Sciatic nerve (tissue), 2 donors: ENCODE measurements at regions not wholly inside any gene's neighbourhood (a gene's known extent, or its start where the extent isn't known, plus 50 kb on each side); places are given as distances from the start of the nearest gene placed in this dataset.

Experiments used
- ATAC-seq: fragments of 200-7000 bp; cut with Tn5 transposase; one replicate; pipeline ENCODE4 v1.9.1; 2020; ENCODE audit warnings: mild to moderate bottlenecking, moderate library complexity
- DNase-seq: peaks from one replicate; pipeline ENCODE4 v3.0.0-alpha.2; 2020; ENCODE audit warnings: low spot score
- intact Hi-C: fragments of 100-400 bp; cut with DNase I; formaldehyde crosslinking; loops from one replicate; pipeline ENCODE4 v1.14.2; 2022
- donor health status: DM: no; HTN: no; CAD: no.
- donor health status: DM: no; HTN: no; CAD: no.

- no peak for DNase-seq
- intact Hi-C loops, result no loop called here
These were observed 78.1 kb downstream of the CXCL12 start for GRCh38 chr10:44306762-44307161.

GRCh38 chr10:44306147-44306710, 78.7 kb downstream of the CXCL12 start:
- intact Hi-C loops, result no loop called here
- ATAC-seq (no peak), DNase-seq (no peak)

More at GRCh38 chr10:44306762-44307161, 78.1 kb downstream of the CXCL12 start:
- no peak for ATAC-seq

- no peak for ATAC-seq
- intact Hi-C loops, result no loop called here
These were observed 83.0 kb downstream of the CXCL12 start for GRCh38 chr10:44301781-44302355.

DNA sequence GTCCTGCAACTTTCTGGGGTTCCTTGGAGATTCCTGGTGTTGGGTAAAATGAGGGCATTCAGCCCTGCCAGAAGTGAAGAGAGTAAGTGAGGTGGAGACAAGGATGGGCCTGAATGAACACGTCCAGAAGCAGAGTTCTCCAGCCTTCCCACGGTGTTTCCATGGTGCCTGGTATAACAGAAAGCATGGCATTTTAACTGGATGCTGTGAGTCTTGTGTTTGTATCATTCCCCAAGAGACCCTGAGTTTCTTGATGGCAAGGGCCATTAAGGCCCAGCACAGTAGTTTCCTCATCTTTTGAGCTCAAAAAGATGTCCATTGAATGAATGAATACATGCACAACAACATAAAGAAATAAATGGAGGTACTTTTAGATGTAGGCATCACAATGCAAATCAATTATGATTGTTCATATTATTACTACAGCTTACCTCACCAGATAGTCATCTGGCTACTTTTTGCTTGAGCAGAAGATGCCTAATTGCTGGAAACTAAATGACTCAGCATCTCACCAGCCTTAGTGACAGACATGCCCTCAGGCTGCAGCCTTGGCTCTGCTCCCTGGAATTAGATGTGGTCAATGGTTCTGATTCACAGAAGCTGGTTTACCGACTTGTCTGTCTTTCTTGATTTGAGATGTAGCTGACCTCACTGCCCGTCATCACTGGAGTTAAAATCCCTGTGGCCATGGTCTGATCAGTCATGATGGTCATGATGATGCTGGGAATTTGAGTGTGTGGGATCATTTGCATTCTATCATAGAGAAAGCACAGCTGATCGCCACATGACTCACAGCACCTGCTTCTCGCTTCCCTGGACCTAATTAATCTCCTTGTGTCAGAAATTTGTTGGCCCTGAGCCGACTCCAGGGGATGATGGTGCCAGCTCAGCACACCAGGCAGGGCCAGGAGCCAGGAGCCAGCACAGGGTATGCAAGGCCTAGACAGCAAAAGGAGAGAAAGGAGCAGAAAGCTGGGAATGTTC, 83.9 kb downstream of the CXCL12 start:
- intact Hi-C loops, result no loop called here
- ATAC-seq (no peak), DNase-seq (no peak)

More at GRCh38 chr10:44301781-44302355, 83.0 kb downstream of the CXCL12 start:
- DNase-seq, result no peak

DNA sequence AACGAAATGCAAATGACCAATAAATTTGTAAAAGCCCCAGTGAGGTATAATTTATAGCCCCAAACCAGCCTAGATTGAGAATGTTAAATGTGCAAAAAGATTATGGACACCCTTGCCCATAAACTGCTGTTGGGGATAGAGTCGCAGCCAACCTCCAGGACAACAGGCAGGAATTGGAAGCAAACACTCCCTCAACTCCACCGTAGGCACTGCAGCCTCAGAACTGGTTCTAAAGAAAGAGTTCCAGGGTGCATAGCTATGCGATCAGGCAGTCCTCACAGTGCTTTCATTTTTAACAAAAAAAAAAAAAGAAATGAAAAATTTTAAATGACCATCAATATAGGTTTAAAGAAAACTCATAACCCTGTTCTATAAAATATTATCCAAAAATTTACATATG, 86.2 kb downstream of the CXCL12 start:
- ATAC-seq (no peak), DNase-seq (no peak)
- intact Hi-C loops, result no loop called here

- ATAC-seq, result no peak
- DNase-seq, result no peak
- intact Hi-C loops, result no loop called here
These were observed 86.9 kb downstream of the CXCL12 start for GRCh38 chr10:44297963-44298362.

- ATAC-seq (no peak), DNase-seq (no peak)
- intact Hi-C loops, result no loop called here
These were observed 89.2 kb downstream of the CXCL12 start for GRCh38 chr10:44295644-44296241.

DNA sequence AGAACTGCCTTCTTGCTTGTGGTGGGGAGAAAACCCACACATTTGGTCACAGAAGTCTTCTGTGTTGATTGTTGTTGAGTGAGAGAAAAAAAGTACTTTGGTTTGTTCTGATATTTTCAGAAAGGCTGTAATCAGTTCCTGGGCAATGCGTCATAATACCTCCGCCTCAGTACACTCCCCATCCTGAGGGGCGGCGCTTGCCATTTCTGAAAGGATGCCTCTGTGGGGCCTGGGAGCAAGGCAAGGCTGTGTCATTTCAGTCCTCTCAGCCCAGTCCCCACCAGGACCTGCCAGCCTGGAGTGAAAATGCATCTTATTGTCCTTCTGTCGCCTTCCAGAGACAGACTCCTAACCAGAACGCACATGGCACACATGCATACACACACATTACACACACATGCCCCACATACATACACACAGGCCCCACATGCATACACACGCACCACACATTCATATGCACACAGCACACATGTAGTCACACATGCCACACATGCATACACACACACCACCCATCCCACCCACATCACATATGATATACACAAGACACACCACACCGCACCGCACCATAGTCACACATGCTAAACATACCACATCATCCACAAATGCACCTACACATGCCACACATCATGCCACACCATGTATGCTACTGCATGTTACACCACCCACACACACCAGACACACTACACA, 90.0 kb downstream of the CXCL12 start:
- ATAC-seq, result no peak
- intact Hi-C loops, result no loop called here
- no peak for DNase-seq

- DNase-seq, result peak; percentile 70
These were observed 91.1 kb downstream of the CXCL12 start for GRCh38 chr10:44293842-44294241.

DNA sequence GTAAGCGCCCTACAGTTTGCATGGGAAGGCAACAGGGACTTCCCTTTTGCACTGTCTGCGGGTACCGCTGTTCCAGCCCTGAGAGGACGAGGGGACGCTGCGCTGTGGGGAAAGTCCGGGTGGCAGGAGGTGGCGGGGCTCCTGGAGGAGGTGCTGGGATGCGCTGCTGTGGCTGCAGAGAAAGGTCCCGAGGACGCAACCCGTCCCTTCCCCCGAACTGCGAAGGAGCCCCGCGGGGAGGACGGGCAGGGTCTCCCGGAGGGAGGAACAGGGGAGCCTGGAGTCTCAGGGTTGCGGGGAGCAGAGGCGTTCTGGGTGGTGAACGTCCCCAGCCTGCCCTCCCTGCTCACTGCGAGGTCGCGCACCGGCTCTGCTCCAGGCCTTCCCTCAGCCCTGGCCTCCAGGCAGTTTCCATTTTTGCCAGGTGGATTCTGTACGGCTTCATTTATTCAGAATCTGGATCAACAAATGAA, 91.6 kb downstream of the CXCL12 start:
- intact Hi-C loops, result no loop called here
- DNase-seq, result peak; percentile 61
- ATAC-seq, result peak; percentile 69

More at GRCh38 chr10:44293842-44294241, 91.1 kb downstream of the CXCL12 start:
- ATAC-seq, result peak; percentile 98
- intact Hi-C loops, result no loop called here

DNA sequence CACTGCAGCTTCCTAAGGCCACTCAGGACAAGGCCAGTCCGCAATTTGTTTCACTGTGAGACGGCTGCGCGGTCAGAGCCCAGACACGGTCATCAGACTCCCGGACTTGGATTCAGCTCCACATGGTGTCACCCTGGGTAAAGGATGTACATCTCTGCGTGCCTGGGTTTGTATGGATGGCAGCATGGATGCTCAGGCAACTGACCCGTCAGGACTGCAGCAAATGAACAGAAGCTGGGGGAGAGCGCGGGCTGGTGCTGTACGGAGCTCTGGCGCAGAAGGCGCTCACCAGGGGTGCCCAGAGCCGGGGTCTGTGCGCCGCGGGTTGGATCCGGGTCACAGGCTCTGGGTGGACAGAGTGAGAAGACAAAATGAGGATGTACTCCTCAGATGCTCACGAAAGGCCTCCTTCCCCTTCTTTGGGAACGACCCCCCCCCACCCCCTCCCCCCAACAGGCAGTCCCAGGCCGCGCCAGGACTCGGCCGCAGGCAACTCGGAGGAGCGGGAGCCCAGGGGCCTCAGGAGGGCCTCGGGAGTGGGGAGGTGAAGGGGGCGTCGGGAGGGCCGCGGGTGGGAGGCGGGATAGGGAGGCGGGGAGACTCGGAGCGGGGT, 92.4 kb downstream of the CXCL12 start:
- intact Hi-C loops, result no loop called here
- DNase-seq (no peak), ATAC-seq (no peak)

DNA sequence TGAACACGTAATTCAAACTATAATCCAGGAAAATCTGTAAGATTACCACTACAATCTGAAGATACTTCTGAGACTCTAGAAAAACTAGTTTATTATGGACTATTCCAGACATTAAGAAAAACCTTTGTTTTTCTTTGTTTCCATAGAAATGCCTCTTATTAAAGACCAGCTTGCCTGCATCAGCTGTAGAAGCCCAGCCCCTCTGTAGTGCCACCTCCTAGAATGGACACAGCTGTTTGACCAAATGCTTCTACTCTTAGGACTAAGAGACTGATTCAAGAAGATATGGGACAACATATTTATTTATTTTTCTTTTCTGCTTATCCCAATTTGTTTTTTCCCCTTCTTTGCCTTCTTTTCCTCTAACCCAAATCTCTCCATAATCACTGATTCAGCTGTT, 93.8 kb downstream of the CXCL12 start:
- DNase-seq (no peak), ATAC-seq (no peak)
- intact Hi-C loops, result no loop called here

- DNase-seq (no peak), ATAC-seq (no peak)
- intact Hi-C loops, result no loop called here
These were observed 95.8 kb downstream of the CXCL12 start for GRCh38 chr10:44289125-44289524.

GRCh38 chr10:44287408-44287807, 97.5 kb downstream of the CXCL12 start:
- peak; percentile 32 for ATAC-seq
- intact Hi-C loops, result no loop called here

GRCh38 chr10:44284198-44285084, 100.5 kb downstream of the CXCL12 start:
- ATAC-seq, result no peak
- intact Hi-C loops, result no loop called here
- no peak for DNase-seq

More at GRCh38 chr10:44287408-44287807, 97.5 kb downstream of the CXCL12 start:
- no peak for DNase-seq

- DNase-seq (no peak), ATAC-seq (no peak)
- intact Hi-C loops, result no loop called here
These were observed 102.1 kb downstream of the CXCL12 start for GRCh38 chr10:44282626-44283300.

DNA sequence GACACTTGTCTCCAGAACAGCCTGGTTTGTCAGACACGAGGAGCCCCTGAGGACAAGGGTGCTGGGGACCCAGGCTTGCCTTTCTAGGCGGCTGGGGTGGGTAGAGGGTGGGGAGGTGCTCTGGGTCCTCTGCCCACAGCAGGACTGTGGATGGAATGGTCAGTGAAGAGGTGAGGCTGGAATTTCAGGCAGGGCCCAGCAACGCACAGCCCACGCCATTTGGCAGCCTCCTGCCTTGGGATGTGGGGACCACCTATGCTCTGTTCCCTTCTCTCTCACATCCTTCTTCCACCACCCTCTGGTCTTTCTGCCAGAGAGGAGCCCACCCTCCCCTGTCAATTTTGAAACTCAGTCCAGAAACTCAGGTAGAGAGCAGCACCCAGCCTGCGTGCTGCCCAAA, 103.2 kb downstream of the CXCL12 start:
- DNase-seq, result no peak
- intact Hi-C loops, result no loop called here
- ATAC-seq, result no peak
